NCI-H2107 (cell line): ENCODE measurements at regions not wholly inside any gene's neighbourhood (a gene's known extent, or its start where the extent isn't known, plus 50 kb on each side); places are given as distances from the start of the nearest gene placed in this dataset.
"Not testable (repeated sequence)": the region's sequence is repeated elsewhere in the genome, so short reads cannot be mapped to it uniquely, and the experiment has no call there.

Experiments
- DNase-seq: peaks from one replicate; lab custom pipeline; 2025; lab: John Stamatoyannopoulos, UW

DNA sequence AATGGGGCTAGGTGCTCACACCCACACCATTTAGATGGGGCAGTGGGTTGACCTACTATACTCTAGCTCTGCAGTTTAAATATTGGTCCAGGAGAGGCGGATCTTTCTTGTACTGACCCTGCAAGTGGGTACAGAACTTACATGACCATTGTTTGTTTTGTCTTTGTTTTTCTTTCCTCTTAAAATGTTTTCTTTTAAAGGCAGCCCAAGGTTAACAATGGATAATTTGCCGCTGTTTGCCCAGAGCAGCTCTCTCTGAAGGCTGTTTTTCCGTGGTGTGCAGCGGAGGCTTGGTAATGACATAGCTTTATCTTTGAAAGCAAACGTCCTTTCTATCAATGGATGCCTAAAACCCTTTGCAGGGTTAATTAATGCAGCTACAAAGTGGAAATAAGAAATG is 133.3 kb upstream of the MEX3C start:
- no peak for DNase-seq

DNA sequence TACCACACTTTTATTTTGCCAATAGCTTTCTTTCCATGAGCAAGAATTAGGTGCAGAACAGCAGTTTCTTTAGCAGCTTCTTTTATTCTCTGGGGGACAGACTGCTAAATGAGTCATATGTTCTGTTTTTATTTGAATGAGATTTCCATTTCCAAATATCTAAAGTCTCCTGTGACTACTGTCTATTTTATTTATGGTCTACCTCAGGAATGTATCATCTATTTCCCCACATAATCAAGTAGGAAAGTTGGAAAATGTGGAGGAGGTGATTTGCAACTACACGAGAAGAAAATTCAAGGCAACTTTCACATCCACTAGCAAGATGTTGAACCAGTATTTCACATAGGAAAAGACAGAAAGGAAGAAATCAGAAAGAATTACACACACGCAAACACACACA is 139.9 kb upstream of the MEX3C start:
- DNase-seq = no peak

DNA sequence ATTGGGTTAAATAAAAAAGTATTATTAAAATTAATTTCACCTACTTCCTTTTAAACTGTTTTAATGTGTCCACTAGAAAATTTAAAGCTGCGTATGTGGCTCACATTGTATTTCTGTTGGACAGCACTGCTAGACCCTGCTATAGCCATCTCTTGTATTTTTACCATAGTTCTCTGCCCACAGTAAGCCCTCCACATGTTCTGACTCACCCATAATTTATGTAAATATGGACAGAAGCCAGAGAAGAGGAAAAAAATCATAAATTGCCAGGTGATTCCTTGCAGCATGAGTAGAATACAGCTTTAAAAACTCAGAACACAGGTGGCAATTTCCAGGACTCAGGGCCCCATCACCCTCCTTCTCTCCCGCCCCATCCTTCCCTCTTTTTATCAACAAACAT is 142.4 kb upstream of the MEX3C start:
- no peak for DNase-seq

DNA sequence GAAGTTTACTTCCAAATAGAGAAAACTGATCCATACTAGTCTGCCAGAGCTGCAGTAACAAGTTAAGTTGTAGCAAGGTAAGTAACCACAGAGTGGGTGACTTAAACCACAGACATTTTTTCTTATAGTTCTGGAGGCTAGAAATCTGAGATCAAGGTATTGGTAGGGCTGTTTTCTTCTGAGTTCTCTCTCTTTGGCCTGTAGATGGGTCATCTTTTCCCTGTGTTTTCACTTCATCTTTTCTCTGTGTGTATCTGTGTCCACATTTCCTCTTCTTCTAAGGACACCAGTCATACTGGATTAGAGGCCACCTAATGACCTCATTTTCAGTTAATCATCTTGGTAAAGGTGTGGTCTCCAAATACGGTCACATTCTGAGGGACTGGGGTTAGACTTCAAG is 142.9 kb upstream of the MEX3C start:
- no peak for DNase-seq

DNA sequence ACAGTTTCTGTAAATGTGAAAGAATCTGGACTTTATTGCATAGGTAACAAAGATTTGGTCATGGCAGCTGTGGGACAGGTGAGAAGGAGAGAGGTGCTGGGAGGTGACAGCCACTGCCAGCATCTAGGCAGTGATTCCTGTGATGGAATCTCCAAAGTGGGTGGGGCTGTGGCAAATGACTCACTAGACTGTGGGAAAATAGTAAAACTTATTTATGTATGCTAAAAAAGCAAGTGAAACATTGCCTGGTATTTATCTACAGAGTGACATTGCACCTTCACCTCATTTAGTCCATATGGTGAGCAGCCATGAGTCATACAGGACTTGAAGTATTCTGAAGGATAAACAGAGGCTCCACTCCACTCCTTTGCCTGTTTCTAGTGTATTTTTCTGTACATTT is 145.3 kb upstream of the MEX3C start:
- DNase-seq = no peak

DNA sequence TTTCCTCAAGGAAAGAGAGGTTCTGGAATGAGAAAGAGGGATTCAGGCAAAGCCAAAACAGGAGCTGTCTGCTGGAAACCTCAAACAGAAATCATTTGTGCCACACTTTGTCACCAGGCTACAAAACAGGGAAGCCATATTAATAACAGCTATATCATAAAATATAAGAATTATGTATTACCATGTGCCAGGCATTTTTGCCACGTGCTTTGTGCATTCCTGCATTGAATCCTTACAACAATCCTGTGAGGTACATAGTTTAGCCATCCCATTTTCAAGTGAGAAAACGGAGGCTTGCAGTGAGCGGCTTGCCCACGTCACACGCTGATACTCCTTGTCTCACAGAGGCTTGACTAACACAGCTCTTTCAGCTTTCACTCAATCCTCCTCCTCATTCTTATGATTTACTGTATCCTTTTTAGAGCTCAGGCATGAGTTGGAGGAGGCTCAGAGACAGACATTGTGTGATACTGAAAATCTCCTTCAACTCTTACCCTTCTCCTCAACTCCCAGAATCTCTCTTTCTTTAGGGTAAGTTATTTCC is 148.4 kb upstream of the MEX3C start:
- no peak for DNase-seq

DNA sequence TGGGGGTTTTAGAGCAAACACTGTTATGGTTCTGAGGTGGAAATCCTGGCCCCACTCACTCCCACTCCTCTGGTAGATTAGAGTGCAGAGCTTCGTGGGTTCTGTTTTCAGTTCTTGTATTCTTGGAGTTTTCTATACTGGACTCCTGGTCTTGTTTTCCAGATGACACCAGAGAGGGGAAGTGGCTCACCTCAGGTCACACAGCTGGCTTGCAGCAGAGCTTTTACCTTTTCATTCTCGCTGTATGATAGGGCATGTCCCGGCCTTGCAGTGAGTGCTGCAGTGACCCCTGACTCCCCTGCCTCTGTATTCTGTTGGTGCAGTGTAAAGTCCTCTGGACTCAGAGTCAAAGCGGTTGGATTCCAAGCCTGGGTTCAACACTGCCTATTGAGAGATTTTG is 148.9 kb upstream of the MEX3C start:
- no peak for DNase-seq

DNA sequence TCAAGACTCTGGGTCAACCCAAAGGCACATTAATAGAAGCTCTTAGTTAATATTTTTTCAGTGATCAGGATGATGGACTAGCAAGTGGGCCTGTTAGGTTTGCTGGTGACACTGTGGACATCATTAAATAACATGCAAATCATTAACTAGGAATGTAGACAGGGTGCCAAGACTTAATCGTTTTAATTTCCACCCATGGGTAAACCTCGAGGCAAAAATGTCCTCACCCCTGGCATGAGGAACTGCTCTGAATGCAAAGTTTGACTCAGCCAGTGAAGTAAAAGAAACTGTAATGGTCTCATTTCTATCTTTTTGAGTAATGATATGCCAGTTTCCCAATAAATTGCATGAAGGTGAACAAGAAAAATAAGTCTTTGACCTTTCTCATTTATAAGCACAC is 152.6 kb upstream of the MEX3C start:
- no peak for DNase-seq

DNA sequence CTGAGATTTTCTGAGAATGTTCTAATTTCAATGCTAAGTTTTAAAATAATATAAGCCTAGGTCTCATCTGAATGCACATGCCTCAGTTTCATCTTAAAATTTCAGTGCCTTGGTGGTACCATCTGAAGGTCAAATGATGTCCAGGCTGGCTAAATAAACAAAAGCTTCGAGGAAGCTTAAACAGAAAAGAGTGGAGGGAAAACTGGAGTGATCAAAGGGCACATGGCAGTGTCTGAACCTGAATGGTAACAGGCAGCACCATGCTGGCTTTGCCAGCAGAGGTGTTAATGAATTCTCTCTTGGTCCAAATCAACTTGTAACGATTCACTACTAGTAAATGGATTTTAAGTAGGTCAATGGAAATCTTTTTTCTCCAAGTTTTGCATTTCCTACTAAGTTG is 158.4 kb upstream of the MEX3C start:
- no peak for DNase-seq

DNA sequence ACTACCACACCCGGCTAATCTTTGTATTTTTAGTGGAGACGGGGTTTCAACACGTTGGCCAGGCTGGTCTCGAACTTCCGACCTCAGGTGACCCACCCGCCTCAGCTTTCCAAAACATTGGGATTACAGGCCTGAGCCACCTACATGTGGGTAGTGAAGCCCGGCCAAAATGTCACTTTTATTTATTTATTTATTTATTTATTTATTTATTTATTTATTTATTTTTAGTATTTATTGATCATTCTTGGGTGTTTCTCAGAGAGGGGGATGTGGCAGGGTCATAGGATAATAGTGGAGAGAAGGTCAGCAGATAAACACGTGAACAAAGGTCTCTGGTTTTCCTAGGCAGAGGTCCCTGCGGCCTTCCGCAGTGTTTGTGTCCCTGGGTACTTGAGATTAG is 162.8 kb upstream of the MEX3C start:
- DNase-seq = not testable (repeated sequence)

DNA sequence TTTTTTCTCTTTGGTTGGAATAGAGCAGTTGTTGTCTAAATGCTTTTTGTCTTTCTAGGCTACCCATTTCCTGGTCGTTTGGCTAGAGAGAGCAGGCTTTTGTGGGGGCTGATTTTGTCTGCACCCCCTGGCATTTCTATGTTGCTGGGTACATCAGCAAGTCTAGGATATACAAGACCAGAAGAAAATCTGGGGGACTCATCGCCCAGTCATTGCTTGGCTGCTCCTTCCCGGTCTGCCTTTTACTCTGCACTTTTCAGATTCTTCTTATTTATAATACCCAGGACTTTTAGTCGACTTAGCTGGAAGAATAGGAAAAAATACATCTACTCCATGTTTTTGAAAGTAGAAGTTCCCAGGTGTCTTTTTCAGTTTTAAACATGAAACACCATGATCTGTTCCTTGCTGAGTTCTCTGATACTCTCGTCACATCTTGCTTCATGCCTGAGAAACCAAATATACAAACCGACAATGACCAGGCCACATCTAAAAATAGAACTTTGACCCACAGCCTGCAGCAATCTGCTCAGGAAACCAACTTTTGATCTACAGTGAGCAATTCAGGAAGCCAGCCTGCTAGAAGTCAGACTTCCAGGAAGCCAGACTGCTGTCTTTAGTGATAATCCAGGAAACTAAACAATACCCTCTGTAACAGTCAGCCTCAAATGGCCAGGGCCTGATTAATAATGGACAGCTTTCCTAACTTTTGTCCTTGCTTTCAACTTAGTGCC is 163.8 kb upstream of the MEX3C start:
- no peak for DNase-seq

DNA sequence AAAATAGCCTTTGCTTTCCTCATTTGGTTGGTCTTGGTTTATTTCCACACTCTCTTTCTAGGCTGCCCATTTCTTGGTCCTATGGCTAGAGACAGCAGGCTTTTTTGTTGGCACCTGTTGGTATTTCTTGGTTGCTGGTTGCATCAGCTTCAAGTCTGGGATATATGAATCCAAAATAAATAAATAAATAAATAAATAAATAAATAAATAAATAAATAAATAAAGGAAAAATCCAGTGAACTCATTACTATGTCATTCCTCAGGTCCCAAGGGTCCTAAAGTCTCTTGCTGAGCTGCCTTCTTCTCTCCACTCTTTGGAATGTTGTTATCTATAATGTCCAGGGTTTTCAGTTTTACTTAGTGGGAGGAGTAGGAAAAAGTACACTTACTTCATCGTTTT is 165.9 kb upstream of the MEX3C start:
- DNase-seq = no peak

DNA sequence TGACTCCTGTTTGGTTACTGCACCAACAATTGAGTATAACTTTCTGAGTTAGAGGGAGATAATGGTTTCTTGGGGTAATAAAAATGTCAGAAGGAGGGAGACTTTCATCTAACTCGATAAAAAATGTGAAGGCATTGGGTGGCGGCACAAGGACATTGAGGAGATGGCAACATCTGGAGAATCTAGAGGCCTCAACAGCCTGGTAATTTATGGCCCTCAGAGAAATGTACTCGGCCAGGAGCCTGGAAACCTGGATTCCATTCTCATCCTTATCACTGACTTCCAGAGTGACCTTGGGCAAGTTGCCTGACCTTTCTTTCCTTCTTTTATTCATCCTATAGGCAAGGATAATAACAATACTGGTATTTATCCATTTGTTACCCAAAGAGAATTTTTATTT is 173.5 kb upstream of the MEX3C start:
- no peak for DNase-seq

DNA sequence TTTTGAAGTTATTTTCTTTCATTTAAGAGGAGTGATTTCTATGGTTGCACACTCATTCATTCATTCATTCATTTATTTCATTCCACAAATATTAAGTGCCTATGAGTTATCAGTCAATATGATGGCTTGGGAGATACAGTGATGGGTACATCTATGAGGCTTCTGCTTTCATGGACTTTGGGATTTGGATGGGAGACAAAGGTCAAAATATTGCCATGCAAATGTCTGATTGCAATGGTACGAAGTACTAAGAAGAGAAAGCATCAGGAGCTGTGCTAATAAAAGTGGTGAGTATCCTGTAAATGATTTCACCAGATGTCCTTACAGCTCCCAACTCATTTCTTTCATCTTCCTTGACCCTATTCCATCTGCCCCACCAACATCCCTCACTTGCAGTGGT is 174.4 kb upstream of the MEX3C start:
- DNase-seq = no peak

DNA sequence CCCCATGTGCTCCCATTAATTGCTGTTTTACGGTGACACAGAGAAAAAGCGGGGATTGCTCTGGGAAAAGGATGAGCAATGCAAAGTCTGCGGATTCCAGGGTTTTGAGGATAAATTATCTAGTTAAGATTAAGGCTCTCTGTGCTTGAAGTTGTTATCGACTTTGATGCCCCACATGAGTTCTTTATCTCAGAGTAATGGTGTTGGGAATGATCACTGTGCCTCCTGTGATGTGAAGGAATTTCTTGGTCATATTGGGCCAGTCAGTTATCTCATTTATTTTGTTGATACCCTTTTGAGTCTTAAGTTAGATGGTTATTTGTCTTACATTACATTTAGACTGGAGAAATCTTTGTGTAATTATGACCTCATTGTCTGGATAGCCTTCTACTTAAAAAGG is 184.6 kb upstream of the MEX3C start:
- DNase-seq = no peak

DNA sequence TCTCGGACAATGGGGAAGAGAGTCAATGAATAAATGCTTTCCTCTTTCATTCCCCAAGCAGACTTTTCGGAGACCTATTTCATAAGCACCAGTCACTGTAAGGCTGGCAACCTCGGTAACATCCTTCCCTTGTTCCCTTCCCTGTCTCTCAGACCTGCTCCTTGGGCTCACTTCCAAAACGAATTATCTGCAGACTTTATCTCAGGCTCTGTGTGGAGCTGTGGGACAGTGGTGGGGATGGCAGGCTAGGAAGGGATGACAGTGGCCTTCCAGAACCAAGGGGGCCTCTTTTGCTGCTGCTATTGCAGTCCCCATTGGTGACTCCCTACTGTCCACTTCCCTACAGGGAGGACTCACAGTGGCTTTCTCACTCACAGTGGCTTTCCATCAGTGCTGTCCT is 185.6 kb upstream of the MEX3C start:
- DNase-seq = no peak

DNA sequence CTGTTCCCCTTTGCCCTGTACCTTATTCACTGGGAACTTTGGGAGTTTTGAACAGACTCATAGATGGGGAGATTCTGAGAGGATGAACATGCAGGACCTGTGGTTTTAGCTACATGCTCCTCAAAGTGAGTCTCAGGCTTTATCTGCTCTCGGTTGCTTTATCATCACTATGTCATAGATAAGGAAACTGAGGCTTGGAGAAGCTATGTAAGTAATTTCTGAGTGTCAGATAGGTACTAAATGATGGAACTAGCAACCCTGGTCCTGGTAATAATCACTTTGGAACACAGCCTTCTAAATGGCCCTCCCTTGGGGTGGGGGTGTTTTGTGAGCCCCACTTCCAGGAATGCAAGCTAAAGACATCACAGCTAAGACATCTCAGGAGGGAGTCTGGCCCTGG is 186.2 kb upstream of the MEX3C start:
- DNase-seq = no peak

DNA sequence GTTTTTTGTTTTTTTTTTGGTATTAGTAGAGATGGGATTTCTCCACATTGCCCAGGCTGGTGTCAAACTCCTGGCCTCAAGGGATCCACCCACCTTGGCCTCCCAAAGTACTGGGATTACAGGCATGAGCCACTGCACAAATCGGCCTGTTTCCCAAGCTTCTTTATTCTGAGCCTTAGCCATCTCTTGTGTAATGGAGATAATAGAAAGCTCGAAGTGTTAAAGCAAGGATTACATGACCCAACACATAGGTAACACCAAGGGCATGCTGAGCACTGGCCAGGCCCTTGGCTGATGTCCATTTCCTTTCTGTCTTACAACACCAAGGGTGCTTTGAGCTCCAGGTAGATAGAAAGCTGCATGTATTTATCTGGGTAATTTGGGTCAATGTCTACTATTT is 187.8 kb upstream of the MEX3C start:
- no peak for DNase-seq

DNA sequence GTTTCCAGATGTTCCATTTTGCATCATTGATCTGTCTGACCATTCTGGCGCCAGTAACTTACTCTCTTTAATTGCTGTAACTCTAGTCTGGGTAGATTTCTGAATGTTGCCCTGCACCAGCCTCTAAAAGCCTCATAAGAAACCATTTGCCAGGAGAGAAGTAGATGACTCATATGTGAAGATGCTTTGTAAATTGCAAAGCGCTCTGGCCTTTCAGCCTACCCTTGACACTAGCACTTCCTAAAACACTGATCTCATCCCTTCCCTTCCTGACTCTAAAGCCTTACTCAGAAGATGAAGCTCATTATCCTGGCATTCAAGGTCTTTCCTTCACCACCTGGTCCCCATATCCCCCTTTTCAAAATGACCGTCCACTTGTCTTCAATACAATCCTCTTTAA is 193.2 kb upstream of the MEX3C start:
- no peak for DNase-seq

DNA sequence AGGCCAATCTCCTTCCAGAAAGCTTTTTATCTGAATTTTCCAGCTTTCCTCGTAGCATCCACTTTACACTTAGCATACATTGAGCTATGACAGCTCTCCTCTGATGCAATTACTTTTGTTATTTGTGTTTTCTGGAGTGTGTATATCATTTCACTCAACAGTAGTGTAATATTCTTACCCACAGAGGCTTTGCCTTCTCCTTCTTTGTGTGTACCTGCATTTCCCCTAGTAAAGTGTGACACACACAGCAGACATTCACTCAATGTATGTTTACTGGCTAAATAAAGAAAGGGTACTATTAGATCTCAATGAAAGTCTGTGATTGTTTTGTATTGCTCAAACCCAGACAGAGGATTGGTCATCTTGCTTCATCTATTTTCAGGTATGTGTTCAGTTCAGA is 193.7 kb upstream of the MEX3C start:
- no peak for DNase-seq

DNA sequence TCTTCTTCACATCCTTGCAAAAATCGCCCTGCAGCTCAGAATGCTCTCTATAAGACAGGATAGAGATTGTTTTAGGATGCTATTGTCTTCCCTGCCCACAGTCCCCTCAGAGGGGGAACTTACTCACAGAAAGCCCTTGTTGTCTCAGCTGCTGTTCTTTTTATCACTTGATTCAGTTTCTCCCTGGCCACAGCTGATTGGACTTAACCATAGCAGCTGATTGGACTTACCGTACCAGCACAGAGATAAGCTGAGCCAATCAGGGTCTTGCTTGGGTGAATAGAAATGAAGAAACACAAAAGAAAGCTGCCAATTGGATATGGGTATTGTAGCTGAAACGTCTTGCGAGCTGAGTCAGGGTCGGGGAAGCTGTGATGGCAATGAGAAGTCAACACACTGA is 194.2 kb upstream of the MEX3C start:
- no peak for DNase-seq

DNA sequence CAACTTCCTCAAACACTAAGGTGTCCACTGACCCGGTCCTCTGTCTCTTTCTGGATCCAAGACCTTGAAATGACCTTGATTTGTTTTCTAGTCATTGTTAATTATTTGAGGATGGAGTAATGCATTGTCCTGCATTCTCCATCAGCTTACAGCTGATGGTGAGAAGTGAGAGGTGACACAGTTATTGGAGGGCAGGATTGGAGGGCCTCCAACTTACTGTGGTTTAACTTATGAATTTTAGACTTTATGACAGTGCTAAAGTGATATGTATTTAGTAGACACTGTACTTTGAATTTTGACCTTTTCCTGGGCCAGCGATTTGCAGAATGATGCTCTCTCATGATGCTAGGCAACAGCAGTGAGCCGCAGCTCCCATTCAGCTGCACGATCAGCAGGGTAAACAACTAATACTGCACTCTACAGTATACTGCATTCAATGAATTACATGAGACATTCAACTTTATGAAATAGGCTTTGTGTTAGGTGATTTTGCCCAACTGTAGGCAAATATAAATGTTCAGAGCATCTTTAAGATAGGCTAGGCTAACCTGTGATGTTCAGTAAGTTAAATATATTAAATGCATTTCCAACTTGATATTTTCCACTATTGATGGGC is 200.0 kb upstream of the MEX3C start:
- no peak for DNase-seq

DNA sequence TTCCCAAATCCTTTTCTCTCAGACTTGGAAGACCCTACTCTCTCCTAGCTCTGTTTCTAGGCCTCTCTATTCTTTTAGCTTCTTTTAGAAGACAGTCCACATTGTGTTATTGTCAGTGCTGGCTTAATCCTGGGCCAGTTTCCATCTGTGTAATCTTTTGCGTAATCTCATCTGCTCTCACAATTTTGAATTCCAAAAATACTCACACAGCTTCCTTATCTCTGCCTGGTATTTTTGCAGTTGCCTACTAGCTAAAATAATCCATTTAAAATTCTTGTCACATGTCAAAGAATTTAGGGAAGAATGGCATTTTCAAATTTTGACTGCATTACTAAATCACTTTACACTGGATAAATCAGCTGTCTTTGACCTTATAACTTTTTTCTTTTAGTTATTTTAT is 200.6 kb upstream of the MEX3C start:
- DNase-seq = no peak

DNA sequence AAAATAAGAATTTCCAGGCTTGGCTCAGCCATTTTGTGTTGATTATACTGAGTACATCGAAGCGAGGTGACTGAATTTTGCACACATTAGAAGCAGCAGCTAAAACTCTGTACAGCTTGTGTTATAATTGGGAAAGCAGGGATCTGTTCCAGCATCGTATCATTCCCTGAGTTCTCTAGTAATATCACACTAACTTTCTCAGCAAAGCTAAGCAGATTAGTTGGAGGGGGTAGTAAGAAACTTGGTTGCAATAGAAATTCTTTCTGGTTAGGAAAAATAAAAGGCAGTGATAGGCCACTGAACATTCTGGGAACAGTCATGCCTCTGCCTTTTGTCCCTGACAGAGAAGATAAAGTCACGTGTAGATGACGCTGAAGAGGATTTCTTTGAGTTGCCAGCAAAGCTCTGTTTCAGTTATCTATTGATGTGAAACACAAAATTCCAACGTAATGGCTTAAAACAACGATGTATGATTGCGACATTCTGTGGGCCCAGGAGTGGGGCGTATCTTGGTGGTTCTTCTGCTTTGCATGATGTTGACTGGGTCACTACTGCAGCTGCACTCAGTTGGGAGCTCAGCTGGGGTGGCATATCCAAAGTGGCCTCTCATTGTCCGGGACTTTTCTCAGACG is 202.1 kb upstream of the MEX3C start:
- no peak for DNase-seq
